ENCODE measurements at regions not wholly inside any gene's neighbourhood (a gene's known extent, or its start where the extent isn't known, plus 50 kb on each side); places are given as distances from the start of the nearest gene placed in this dataset.
"Not testable (repeated sequence)": the region's sequence is repeated elsewhere in the genome, so short reads cannot be mapped to it uniquely, and the experiment has no call there.

DNA sequence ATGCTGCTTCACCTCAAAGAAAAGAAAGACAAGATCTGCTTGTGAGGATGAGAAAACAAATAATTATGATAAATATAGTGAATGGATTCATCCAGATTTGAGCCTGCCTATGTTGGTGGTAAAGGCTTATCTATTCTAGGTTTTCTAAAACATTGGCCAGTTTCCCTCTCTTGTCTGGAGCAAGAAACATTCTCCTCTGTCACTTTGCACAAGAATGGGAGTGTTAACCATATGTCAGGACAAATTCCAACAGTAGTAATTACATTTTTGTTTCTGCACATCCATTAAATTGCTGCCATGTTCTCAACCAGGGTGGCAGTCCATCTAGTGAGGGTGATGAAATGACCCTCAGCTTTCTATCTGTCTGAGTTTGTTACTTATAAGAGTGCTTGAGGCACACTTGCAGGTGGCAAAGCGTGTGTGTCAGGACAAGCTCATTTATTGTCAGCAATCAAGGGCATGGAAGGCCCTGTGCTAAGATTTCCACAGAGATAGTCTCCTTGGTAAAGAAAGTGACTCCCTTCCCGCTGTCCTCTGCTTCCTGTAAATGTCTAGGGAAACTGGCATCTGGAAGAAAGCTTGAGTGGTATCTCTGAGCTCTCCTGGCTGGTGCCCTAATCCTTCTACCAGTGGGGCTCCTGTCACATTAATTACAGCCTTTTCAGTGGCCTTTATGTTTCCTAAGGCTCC is 502.1 kb upstream of the FLRT2 start:
- DNase-seq, result no peak

DNA sequence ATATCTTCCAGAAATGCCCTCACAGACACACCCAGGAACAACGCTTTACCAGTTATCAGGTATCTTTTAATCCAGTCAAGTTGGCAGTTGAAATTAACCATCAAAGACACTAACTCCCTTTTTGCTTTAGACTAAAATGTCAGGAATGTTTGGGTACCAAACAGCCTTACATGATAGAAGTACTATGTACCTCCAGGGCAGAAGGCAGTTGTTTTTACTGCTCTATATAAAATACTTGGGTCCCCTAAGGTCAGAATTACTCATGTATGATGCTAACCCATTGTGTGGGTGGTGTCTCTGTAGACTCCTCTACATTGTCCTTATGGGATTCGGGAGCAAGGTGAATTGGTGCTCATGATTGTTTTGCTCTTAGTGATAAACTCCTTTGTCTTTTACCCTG is 492.5 kb upstream of the FLRT2 start:
- DNase-seq, result no peak

DNA sequence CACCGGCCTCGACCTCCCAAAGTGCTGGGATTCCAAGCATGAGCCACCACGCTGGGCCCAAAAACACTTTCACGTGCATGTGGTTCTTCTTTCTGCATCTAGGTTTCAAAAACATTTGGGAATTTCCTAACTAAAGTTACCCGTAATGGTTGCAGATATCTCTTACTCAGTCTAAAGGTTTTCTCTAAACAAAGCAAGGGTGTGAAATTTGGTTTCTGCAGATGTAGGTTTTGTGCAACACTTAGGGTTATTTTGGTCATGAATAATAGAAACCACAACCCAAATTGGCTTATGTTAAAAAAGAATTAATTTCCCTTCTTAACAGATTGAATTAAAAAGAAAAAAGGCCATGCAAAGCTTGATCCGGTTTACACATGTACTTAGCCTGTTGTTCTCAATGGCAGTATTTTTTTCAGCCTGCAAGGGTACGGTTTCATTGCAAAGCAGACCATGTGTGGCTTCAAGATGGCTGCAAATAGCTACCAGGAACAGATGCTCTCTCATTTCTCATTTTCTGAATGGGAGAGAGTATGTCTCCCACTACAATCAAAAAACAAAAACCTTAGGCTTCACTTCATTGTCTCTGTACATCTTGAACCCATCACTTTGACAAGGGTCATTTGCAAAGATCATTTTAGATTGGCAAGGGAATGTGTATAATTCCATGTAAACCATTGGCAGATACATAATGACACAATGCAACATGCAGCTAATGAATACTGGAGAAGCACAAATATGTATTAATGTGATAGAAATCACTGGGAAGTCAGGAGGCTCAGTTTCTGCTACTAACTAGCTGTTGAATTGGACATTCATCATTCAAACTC is 491.2 kb upstream of the FLRT2 start:
- DNase-seq, result no peak

DNA sequence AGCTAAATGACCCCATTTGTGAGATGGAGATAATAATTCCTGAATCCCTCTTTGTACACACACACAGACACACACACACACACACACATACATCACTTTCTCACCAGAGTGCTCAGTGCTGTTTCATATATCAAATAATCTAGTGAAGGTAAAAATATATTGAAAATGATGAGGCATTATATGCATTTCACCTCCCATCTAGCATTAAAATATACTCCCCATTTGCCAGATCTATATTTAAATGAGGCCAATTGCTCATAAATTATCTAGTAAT is 490.7 kb upstream of the FLRT2 start:
- DNase-seq, result no peak

DNA sequence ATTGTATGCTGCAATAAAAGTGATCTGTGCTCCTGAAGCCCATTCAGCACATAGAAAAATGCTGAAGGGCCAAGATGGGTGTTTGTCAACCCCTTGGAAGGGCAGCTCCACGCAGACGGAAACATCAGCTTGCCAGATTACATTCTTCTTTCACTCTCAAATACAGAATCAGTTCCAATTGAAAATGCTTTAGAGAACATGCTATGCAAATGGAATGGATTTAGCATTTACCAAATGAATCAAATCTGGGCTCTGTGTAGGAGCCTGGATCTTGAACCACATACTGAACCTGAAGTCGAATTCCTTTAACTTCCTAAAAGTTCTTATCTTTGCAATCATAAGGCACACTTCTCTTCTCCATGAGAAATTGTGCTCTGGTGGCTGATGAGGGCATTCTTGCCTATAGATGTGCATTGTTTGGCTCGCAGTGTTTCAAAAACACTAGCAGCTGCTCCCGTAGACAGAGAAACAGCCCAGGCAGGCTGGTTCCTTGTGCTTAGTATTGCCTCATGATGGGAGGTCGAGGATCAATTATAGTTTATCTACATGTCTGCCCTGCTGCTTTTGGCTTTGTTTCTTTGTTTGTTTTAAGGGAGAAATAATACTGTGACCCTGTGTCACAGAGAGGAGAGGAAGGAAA is 489.8 kb upstream of the FLRT2 start:
- DNase-seq, result no peak

DNA sequence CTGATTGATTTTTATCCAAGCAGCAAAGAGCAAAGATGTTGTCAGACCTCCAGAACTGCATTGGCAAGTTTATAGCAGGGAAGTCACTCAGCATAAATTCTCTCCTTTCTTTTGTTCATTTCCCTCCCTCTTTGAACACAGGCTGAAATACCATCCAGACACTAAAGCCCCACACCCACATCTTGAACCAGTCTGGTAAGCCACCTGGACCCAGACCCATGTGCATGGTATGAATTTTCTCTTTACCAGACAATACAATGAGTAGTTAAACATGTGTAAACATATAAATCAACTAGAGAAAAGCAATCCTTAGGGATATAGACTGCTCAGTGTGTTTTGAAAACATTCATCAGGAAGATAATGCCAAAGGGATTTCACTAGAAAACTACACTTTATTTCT is 488.3 kb upstream of the FLRT2 start:
- DNase-seq, result no peak

DNA sequence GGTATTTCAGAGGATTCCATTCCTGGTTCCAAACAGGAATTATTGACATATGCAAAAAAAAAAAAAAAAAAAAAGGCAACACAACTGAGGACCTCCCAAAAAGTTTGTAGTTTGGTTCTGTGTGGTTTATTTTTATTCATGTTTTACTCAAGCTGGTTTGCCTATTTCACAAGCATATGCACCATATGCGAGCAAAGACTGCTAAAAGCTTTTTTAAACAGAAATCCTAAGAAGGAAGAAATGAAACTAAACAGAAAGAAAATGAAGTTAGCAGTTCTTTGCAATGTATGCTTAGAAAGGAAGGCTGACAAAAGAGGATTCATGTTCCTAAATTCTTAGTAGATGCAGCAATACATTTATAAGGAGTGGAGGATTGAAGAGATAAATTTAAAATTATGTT is 487.6 kb upstream of the FLRT2 start:
- DNase-seq, result no peak

DNA sequence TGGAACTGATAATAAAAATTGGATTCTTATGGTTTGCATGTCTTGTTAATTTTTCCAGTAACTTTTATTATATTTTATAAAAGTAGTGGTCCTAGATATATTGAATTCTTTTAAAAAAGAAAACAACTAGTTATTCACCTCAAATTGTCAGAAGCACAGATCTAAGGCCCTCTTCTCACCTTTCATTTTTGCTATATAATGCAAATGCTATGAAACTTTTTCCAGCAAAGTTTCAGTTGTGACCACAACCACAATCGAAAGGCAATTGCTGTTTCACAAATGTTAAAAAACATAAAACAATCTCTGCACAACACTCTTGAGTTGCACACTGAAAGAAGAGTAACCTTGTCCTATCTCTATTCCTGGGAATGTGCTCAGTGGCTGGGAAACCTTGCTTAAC is 479.8 kb upstream of the FLRT2 start:
- no peak for DNase-seq

DNA sequence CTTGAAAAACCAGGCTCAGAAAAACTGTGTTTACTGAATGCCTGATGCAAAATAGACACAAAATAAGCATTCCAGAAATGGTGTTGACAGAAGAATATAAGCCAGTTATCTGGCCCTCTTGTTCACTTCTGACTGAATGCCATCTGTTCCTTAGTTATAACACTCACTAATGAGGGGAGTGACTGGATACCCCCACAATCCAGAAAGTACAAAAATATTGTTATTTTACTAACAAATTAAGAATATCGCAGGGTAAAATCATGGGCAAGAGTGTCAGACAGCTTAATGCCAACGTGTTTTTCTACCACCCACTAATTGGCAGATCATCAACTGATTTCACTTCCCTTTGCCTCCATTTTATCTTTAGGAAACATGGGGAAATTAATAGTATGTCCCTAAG is 477.3 kb upstream of the FLRT2 start:
- DNase-seq, result no peak

DNA sequence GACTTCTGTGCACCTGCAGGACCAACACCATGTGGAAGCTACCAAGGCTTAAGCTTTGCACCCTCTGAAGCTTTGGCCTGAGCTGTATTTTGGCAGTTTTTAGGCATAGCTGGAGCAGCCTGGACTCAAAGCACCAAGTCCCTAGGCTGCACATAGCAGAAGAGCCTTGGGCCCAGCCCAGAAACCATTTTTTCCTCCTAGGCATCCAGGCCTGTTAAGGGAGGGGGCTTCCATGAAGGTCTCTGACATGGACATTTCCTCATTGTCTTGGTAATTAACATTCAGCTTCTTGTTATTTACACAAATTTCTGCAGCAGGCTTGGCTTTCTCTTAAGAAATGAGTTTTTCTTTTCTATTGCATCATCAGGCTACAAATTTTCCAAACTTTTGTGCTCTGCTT is 475.8 kb upstream of the FLRT2 start:
- no peak for DNase-seq

DNA sequence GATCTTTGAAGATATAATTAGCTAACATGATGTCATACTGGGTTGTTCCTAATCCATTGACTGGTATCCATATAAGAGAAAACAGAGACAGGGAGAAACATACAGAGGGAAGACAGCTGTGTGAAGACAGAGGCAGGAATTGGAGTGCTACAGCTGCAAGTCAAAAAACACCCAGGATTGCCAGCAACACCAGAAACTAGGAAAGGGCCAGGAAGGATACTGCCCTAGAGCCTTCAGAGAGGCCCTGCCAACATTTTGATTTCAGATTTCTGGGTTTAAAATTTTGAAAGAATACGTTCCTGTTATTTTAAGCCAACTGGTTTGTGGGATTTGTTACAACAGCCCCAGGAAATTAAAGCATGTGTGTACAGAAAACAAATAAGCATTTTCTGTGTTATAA is 473.7 kb upstream of the FLRT2 start:
- DNase-seq, result no peak

DNA sequence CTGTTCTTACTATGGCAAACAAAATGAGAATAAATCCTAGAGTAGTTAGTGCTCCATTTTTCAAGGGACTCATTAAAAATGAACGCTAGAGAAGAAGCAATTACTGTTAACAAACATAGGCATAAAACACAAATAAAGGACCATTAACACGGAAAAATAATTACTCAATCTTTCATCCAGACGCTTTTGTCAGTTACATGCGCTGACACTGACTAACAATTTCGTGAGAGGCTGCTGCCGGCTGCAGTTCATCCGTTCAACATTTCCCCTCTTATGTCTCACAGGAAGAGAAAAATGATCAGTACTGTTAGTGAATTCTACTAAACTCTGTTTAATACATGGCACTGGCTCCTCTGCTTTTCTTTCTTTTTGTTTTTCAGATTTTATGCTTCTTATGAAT is 472.7 kb upstream of the FLRT2 start:
- DNase-seq, result no peak

DNA sequence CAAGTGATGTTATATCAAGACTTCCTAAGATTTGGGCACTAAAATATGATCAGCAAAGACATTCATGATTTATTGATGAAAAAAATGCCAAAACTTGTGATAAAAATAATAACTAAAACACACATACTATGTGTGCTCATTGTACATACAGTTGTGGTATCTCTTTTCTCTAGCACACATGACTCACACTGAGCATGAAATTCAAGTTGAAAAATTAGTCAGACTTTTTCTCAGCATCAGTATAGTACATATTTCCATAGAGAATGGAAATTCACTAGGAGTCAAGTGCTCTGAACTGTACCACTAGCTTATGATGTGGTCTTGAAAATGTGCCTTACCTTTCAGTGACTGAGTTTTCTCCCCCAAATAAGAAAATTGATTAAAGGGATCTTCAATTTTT is 471.8 kb upstream of the FLRT2 start:
- DNase-seq, result no peak

DNA sequence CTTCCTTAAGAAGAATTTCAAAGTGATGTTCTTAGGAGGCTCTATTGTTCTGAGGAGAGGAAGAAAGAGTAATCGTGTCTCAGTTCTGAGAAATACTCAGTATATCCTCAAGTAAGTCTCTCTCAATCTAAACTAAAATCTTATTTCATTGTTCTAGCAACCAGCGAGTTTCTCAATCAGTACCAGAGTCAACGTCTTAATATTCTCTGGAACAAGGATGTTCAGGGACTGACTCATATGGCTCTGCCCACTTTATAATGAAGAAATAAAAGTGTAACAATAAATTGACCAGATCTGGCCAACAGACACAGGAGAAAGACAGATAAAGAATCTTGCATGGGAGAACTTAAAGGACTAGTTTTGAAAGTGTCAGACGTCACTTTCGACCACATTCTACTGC is 469.8 kb upstream of the FLRT2 start:
- DNase-seq, result no peak

DNA sequence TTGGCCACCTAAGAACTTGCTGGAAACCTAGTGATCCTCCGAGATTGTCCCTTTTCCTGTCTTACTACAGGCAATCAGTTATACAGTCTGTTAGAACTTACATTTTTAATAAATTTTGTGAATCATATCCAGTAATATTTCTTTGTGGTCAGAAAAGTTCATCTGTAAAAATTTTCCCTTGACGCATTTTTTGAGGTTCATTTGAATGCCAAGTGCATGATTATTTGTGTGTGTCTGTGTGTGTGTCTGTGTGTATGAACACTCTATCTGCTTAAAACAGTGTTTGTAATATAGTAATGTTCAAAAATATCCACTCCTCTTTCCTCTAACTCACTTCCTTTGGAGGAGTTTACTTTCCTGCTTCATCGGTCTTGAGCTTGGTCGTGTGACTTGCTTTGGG is 468.7 kb upstream of the FLRT2 start:
- no peak for DNase-seq

DNA sequence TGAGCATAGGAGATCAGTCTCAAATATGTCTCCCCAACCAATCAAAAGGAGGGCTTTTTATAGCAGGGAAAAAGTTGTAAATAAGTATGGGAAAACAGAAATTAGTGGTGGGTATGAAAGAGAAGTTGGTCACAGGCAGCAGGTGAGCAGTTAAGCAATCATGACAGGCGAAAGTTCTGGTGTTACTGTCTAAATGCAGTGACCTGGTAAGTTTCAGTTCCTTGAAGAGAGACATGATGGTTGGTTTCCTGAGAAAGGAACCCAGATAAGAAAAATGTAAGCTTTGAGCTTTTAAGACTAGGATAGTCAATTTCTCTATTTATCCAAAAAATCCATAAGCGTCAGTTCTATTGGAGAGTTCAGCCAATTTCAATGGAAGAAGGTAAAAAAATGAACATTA is 466.2 kb upstream of the FLRT2 start:
- no peak for DNase-seq

DNA sequence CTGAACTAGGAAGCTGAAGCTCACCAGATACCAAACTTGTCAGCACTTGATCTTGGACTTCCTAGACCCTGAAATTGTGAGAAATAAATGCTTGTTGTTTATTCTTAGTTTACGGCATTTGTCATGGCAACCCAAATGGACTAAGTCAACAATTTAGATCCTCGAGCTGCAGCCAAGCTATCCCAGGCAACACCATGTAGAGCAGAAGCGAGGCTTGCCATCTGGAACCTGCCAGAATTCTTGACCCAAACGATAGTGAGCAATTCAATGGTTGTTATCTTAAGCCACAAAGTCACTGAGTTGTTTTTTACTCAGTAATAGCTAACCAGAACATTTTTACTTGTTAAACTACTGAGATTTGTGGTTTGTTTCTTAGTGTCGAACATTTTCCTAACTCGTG is 458.5 kb upstream of the FLRT2 start:
- DNase-seq, result no peak

DNA sequence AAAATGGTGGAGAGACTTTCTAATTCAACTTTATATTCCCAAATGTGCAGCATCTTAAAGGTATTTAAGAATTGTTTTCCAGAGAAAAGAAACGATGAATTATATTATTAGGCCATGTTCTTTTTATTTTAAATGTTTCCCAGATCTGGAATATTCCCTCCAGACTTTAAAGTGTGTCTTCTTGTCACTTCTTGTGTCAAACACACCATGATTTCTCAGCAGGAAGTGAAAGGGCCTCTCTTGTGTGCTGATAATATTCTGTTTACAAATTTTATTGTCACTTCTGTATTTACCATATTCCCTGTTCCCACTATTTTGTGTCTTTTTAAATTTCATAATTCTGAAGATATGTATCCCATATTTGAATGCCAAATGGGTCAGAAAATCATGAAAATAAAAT is 455.0 kb upstream of the FLRT2 start:
- DNase-seq, result no peak

DNA sequence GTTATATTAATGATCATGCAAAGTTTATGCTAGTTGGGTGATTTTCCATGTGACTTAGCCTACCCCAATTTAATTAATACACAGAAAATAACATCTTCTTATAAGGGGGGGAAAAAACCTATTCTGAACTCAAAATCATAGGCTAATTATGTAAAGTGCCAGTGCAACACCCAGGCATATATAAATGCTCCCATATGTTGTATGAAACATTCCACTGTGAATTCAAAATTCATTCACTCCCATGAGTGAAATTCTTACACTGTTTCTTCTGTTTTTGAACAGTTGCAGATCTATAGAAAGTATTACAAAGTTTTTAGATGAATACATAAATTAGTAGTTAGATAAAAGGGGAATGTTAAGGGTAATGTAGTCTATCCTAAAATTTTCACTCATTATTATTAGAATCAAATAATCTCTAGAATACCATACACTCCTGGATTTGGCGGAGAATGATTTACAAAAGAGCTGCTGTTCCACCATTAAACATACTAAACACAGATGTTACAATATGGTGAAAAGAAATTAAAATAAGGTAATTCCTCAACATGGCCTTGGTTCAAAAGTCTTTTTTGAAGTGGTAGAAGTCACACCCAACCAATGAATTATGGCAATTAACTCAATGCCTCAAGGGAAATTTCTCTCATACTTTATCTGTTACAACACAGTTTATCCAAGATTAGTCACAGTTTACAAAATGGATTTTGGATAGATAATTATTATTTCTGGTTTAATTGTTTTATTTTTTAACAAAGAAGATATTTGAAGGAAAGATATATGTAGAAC is 454.1 kb upstream of the FLRT2 start:
- no peak for DNase-seq

DNA sequence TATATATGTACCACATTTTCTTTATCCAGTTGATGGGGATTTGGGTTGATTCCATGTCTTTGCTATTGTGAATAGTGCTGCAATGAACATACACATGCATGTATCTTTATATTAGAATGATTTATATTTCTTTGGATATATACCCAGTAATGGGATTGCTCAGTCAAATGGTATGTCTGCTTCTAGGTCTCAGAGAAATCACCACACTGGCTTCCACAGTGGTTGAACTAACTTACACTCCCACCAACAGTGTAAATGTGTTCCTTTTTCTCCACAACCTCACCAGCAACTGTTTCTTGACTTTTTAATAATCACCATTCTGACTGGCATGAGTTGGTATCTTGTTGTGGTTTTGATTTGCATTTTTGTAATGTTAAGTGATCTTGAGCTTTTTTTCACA is 452.2 kb upstream of the FLRT2 start:
- not testable (repeated sequence) for DNase-seq

DNA sequence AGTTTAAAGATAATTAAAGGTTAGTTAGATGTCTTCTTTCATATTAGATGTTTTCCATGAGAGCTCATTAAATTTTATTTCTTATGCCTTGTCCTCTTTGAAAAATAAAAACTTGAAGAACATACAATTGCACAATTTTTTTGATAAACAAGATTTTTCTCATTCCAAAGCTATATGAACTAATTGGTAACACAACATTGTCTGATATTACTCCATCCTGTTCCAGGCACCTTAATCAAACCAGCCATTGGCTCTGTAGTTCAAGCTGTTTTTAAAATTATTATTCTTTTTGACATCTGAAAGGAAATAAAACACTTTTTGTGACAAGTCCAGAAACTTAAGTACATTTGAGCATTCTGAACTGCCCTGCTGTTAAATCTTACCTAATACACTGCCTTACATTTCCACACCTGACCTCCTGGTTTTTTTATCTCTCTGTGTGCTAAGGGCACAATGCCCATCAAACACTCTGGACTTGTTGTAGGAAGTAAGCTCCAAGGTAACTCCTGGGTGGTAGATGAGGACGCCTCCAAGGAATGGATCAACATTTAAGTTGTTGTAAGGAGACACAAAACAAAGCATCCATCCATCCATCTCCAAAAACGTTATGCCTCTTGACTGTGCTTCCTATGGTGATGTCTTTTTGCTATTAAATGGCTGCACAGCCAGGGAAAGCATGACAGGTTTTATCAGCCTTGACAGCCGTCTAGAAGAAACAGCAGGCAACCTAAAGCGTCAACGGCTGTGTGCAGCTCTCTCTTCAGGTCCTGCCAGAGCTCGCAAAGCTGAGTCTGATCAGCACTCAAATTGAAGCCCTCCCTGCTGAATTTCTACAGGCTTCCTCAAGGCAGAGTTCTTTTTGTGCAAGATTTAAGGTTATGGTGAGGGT is 449.9 kb upstream of the FLRT2 start:
- DNase-seq, result no peak

DNA sequence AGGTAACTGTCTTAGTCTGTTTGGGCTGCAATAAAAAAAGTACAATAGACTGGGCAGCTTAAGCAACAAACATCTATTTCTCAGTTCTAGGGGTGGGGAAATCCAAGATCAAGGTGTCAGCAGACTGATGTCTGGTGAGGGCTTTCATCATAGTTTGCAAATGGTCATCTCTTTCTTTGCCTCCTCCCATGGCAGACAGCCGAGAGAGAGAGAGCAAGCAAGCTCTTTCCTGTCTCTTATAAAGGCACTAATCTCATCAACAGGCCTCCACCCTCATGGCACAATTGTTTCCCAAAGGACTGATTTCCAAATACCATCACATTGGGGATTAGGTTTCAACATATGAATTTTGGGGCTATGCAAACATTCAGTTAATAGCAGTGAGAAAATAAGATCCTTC is 445.6 kb upstream of the FLRT2 start:
- no peak for DNase-seq

DNA sequence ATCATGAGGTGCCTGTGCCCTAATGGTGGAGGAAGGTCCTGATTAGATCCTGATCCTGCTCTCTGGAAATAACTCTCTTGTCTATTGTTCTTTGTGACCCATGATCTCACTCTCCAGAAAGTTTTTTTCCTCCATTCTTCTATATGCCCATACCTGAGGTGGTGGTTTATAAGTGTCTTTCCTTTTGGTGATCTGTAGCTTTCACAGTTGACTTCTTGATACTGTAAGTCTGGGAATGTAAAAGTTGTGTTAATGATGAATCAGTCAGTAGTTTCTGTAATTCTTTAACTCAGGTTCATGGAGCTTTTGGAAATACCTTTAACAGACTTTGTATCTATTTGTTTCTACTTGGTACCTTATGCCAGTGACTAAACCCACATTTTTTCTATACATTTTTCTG is 444.0 kb upstream of the FLRT2 start:
- no peak for DNase-seq

Measured in GDM1 (cell line).